Peyer's patch (tissue), 4 donors: ENCODE measurements at regions not wholly inside any gene's neighbourhood (a gene's known extent, or its start where the extent isn't known, plus 50 kb on each side); places are given as distances from the start of the nearest gene placed in this dataset.

Experiments
- POLR2A ChIP-seq, 2 donors: fragments of 450-650 bp; IDR thresholded peaks; one replicate each; pipeline ENCODE4 v1.5.1; 2017; ENCODE audit warnings: antibody characterized with exemption in 2 of 2, mild to moderate bottlenecking in 2 of 2, moderate library complexity in 2 of 2
- TF ChIP-seq, protein P1 (sequence below), 6 experiments: fragments of 450-650 bp in 4 of 6; fragments of 200-600 bp in 2 of 6; sonication (generic) in 1 of 6; IDR thresholded peaks; one replicate each; pipeline ENCODE4 v1.5.1; 2017 to 2019; ENCODE audit warnings: antibody characterized with exemption in 6 of 6, mild to moderate bottlenecking in 3 of 6, moderate library complexity in 1 of 6

DNA sequence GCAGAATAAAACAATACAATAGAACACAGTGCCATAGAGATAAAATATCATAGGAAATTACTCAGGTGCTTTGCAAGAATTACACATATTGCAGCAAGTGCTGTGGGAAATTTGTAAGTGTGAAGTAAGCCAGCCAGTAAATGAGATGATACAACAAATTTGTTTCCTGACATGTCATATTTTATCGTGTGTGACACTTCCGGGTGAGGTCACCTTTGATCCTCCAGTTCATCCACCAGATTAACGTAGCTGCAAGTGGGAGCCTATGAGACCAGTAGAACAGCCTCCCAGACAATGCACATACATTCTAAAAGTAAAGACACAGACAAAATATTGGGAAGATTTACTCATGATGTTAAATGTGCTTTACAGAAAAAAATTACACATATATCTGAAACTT, 72.2 kb downstream of the PRDM9 start:
- TF ChIP-seq, protein P1, sequence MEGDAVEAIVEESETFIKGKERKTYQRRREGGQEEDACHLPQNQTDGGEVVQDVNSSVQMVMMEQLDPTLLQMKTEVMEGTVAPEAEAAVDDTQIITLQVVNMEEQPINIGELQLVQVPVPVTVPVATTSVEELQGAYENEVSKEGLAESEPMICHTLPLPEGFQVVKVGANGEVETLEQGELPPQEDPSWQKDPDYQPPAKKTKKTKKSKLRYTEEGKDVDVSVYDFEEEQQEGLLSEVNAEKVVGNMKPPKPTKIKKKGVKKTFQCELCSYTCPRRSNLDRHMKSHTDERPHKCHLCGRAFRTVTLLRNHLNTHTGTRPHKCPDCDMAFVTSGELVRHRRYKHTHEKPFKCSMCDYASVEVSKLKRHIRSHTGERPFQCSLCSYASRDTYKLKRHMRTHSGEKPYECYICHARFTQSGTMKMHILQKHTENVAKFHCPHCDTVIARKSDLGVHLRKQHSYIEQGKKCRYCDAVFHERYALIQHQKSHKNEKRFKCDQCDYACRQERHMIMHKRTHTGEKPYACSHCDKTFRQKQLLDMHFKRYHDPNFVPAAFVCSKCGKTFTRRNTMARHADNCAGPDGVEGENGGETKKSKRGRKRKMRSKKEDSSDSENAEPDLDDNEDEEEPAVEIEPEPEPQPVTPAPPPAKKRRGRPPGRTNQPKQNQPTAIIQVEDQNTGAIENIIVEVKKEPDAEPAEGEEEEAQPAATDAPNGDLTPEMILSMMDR (IDR thresholded peaks at IDR 0.05), result no peak
- TF ChIP-seq POLR2A (IDR thresholded peaks at IDR 0.05), result no peak
